Prostate gland (tissue), 2 donors: ENCODE measurements at regions not wholly inside any gene's neighbourhood (a gene's known extent, or its start where the extent isn't known, plus 50 kb on each side); places are given as distances from the start of the nearest gene placed in this dataset.

ENCODE experiments used
- POLR2AphosphoS5 ChIP-seq: sonication (generic); formaldehyde crosslinking; IDR thresholded peaks from one replicate; pipeline ENCODE4 v1.6.1; 2017; ENCODE audit warnings: antibody characterized with exemption
- TF ChIP-seq, protein P1 (sequence below), 4 experiments: fragments of 200-600 bp in 2 of 4; fragments of 450-650 bp in 2 of 4; sonication (generic) in 2 of 4; IDR thresholded peaks; 1 replicate in 3 of 4; 2 replicates in 1 of 4; pipeline ENCODE4 v1.5.1; 2016 to 2019; ENCODE audit warnings: antibody characterized with exemption in 4 of 4, mild to moderate bottlenecking in 2 of 4, moderate library complexity in 2 of 4

DNA sequence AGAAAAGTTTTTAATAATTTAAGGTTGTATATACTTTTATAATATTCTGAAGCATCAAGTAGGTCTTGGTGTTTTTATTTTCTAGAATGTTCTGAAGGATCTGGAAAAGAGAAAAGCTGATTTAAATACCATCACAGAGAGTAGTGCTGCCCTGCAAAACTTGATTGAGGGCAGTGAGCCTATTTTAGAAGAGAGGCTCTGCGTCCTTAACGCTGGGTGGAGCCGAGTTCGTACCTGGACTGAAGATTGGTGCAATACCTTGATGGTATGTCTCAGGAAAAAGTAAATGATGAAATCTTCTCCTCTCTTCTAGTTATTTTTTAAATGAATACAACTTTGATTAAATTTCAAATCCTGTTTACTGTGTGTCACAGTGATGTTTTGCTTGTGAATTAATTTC is 225.7 kb downstream of the UTRN start:
- TF ChIP-seq POLR2AphosphoS5 = no peak
- TF ChIP-seq, protein P1, sequence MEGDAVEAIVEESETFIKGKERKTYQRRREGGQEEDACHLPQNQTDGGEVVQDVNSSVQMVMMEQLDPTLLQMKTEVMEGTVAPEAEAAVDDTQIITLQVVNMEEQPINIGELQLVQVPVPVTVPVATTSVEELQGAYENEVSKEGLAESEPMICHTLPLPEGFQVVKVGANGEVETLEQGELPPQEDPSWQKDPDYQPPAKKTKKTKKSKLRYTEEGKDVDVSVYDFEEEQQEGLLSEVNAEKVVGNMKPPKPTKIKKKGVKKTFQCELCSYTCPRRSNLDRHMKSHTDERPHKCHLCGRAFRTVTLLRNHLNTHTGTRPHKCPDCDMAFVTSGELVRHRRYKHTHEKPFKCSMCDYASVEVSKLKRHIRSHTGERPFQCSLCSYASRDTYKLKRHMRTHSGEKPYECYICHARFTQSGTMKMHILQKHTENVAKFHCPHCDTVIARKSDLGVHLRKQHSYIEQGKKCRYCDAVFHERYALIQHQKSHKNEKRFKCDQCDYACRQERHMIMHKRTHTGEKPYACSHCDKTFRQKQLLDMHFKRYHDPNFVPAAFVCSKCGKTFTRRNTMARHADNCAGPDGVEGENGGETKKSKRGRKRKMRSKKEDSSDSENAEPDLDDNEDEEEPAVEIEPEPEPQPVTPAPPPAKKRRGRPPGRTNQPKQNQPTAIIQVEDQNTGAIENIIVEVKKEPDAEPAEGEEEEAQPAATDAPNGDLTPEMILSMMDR (IDR thresholded peaks at IDR 0.05) = no peak
